GM12878 (cell line): ENCODE measurements at regions not wholly inside any gene's neighbourhood (a gene's known extent, or its start where the extent isn't known, plus 50 kb on each side); places are given as distances from the start of the nearest gene placed in this dataset.

Source experiments
- ATAC-seq: fragments of 200-7000 bp; cut with Tn5 transposase; 3 replicates; pipeline ENCODE4 v1.9.1; 2020; ENCODE audit warnings: mild to moderate bottlenecking, moderate library complexity
- BruUV-seq: library from RNA; stranded (reverse); fragments of 400-500 nt; replicated peaks from 2 replicates; lab custom pipeline; 2021; lab: Mats Ljungman, UMichigan
- CTCF ChIA-PET: fragments of 300-600 bp; sonication (Branson Sonifier 250); formaldehyde crosslinking; extraction: SDS; loops from one replicate; lab custom pipeline; 2021; ENCODE audit warnings: inconsistent platforms; lab: Yijun Ruan, JAX
- POLR2A ChIA-PET: fragments of 350-600 bp; formaldehyde crosslinking; extraction: SDS; loops from one replicate; lab custom pipeline; 2021; ENCODE audit warnings: inconsistent platforms; lab: Charles Lee
- RAD21 ChIA-PET: fragments of 300-600 bp; sonication (Branson Sonifier 250); formaldehyde crosslinking; loops from one replicate; lab custom pipeline; 2023; ENCODE audit warnings: antibody characterized with exemption; ENCODE audit not compliant: unreplicated experiment; lab: Charles Lee
- SMC1A ChIA-PET: fragments of 300-600 bp; sonication (Branson Sonifier 250); formaldehyde crosslinking; loops from one replicate; lab custom pipeline; 2023; ENCODE audit not compliant: unreplicated experiment, uncharacterized antibody; lab: Charles Lee
- DNase-seq: peaks from one replicate; pipeline ENCODE4 v3.0.0-alpha.2; 2011; ENCODE audit warnings: low read depth, low spot score
- FAIRE-seq: peaks from 3 replicates; lab custom pipeline; 2011; peaks lifted over from hg19 to GRCh38; lab: Jason Lieb, UNC
- H2AFZ ChIP-seq: 2 replicates; pipeline ENCODE4 v1.6.0; 2011; ENCODE audit warnings: low read depth, low read length, control low read depth; ENCODE audit not compliant: control insufficient read depth
- H3K27ac ChIP-seq: 2 replicates; pipeline ENCODE4 v1.5.1; 2011; ENCODE audit warnings: control low read depth; ENCODE audit not compliant: control insufficient read depth, insufficient read depth
- H3K27me3 ChIP-seq, 2 experiments: replicated peaks in 1 of 2; 2 replicates each; pipeline versions ENCODE4 v1.6.0 to v1.6.1; 2011; ENCODE audit warnings: low read length in 1 of 2; ENCODE audit not compliant: control insufficient read depth in 2 of 2, insufficient read depth in 2 of 2
- H3K36me3 ChIP-seq, 2 experiments: 2 replicates each; pipeline ENCODE4 v1.5.1; 2011; ENCODE audit warnings: low read length in 1 of 2; ENCODE audit not compliant: control insufficient read depth in 2 of 2, insufficient read depth in 2 of 2
- H3K4me1 ChIP-seq: 2 replicates; pipeline ENCODE4 v1.6.1; 2011; ENCODE audit warnings: mild to moderate bottlenecking, low read length, moderate library complexity, mixed read lengths; ENCODE audit not compliant: control insufficient read depth, insufficient read depth
- H3K4me2 ChIP-seq: 2 replicates; pipeline ENCODE4 v1.6.0; 2011; ENCODE audit warnings: control low read depth; ENCODE audit not compliant: control insufficient read depth, insufficient read depth
- H3K4me3 ChIP-seq: fragments of 200-600 bp; sonication (generic); 2 replicates; pipeline ENCODE4 v1.5.1; 2016
- H3K79me2 ChIP-seq: 2 replicates; pipeline ENCODE4 v1.6.0; 2011; ENCODE audit warnings: low read length; ENCODE audit not compliant: control insufficient read depth, insufficient read depth
- H3K9ac ChIP-seq: 2 replicates; pipeline ENCODE4 v1.8.0; 2011; ENCODE audit warnings: low read length, control low read depth, mixed read lengths; ENCODE audit not compliant: control insufficient read depth, insufficient read depth
- H3K9me3 ChIP-seq: replicated peaks from 3 replicates; pipeline ENCODE4 v1.5.1; 2011; ENCODE audit warnings: mild to moderate bottlenecking, low read length; ENCODE audit not compliant: control insufficient read depth, insufficient read depth
- H4K20me1 ChIP-seq: 2 replicates; pipeline ENCODE4 v1.6.0; 2011; ENCODE audit not compliant: control insufficient read depth, insufficient read depth
- BCL11A ChIP-seq: IDR thresholded peaks from 2 replicates; pipeline ENCODE4 v1.6.1; 2011; ENCODE audit warnings: low read depth, low read length
- BRCA1 ChIP-seq: IDR thresholded peaks from 2 replicates; pipeline ENCODE4 v1.6.1; 2011; ENCODE audit warnings: low read depth, low read length, improper control_type of control experiment
- CHD1 ChIP-seq: IDR thresholded peaks from 2 replicates; pipeline ENCODE4 v1.6.1; 2012; ENCODE audit warnings: low read depth, low read length, improper control_type of control experiment
- CHD2 ChIP-seq: IDR thresholded peaks from 2 replicates; pipeline ENCODE4 v1.6.1; 2011; ENCODE audit warnings: low read depth, low read length, improper control_type of control experiment, borderline replicate concordance
- FOXK2 ChIP-seq: fragments of 450-650 bp; IDR thresholded peaks from 2 replicates; pipeline ENCODE4 v1.6.1; 2017; ENCODE audit warnings: mild to moderate bottlenecking, moderate library complexity
- IKZF2 ChIP-seq, 2 experiments: fragments of 450-650 bp; IDR thresholded peaks; 2 replicates each; pipeline ENCODE4 v1.6.1; 2017; ENCODE audit warnings: mild to moderate bottlenecking in 2 of 2, moderate library complexity in 2 of 2
- NBN ChIP-seq: fragments of 450-650 bp; IDR thresholded peaks from 2 replicates; pipeline ENCODE4 v1.6.1; 2016
- RBBP5 ChIP-seq: fragments of 200-600 bp; sonication (generic); conservative IDR thresholded peaks from 2 replicates; pipeline ENCODE4 v1.6.1; 2016
- RFX5 ChIP-seq: IDR thresholded peaks from 2 replicates; pipeline ENCODE4 v1.6.1; 2011; ENCODE audit warnings: low read depth, low read length, improper control_type of control experiment
- SUZ12 ChIP-seq: fragments of 200-600 bp; sonication (generic); IDR thresholded peaks from one replicate; pipeline ENCODE4 v1.6.1; 2018; ENCODE audit warnings: antibody characterized with exemption, mild to moderate bottlenecking; ENCODE audit not compliant: unreplicated experiment
- TARDBP ChIP-seq: IDR thresholded peaks from 2 replicates; pipeline ENCODE4 v1.6.1; 2016; ENCODE audit warnings: borderline replicate concordance
- TCF3 ChIP-seq: IDR thresholded peaks from 2 replicates; pipeline ENCODE4 v1.6.1; 2012; ENCODE audit warnings: low read depth, mild to moderate bottlenecking, low read length, borderline replicate concordance; ENCODE audit not compliant: insufficient read depth
- WGBS: methylation state at CpG from one replicate; pipeline ENCODE4 v1.1.6; 2016; ENCODE audit warnings: low lambda C conversion rate; ENCODE audit not compliant: insufficient replicate concordance, insufficient coverage; ENCODE audit errors: missing lambda C conversion rate; 5-methylcytosine and 5-hydroxymethylcytosine counted together
- in situ Hi-C: fragments of 300-500 bp; cut with MboI; formaldehyde crosslinking; loops from 9 replicates; pipeline ENCODE4 v1.14.3; 2018; ENCODE audit warnings: mixed read lengths
- intact Hi-C: fragments of 100-400 bp; cut with micrococcal nuclease; formaldehyde crosslinking; loops from one replicate; pipeline ENCODE4 v1.14.2; 2022; ENCODE audit not compliant: unreplicated experiment
- TF ChIP-seq, protein P1 (sequence below): fragments of 450-650 bp; IDR thresholded peaks from 2 replicates; pipeline ENCODE4 v1.6.1; 2018; ENCODE audit warnings: borderline replicate concordance, mild to moderate bottlenecking; ENCODE audit not compliant: partially characterized antibody
- TF ChIP-seq, protein P2 (sequence below): fragments of 450-650 bp; IDR thresholded peaks from 2 replicates; pipeline ENCODE4 v1.6.1; 2017; ENCODE audit warnings: low read depth, mild to moderate bottlenecking, moderate library complexity
- TF ChIP-seq, protein P3 (sequence below): fragments of 450-650 bp; IDR thresholded peaks from 2 replicates; pipeline ENCODE4 v1.6.1; 2018; ENCODE audit warnings: mild to moderate bottlenecking, low read depth, moderate library complexity; ENCODE audit not compliant: partially characterized antibody

DNA sequence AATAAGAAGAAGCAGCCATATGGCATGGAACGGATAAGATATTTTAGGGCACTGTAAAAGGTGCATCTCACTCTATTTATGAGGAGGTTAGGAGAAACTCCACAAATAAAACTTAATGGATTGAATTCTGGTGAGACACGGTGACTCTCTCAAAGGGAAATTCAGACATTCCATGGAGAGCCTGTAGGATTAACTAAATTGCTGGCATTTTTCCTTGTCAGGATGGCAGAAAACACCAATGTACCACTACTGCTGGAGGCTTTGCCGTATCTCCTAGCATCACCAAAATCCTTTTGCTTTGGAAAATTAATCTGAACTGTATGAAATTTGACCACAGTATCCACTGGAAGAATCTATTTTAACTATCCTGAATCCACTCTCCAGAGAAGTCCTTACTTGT lies 79.3 kb downstream of the RBM43 start:
- H3K4me2 ChIP-seq = no peak overlapping the region
- in situ Hi-C loops = no loop called here
- H3K4me1 ChIP-seq = no peaks in the 10 kb centered on the region
- no peaks in the 10 kb centered on the region for H3K9me3 ChIP-seq
- TF ChIP-seq TCF3 (no peak), BRCA1 (no peak), CHD1 (no peak), SUZ12 (no peak), TARDBP (no peak), RFX5 (no peak), FOXK2 (no peak), RBBP5 (no peak), NBN (no peak), BCL11A (no peak), IKZF2 (IDR thresholded peaks at IDR 0.05) (no peak), CHD2 (no peak)
- TF ChIP-seq, protein P1, sequence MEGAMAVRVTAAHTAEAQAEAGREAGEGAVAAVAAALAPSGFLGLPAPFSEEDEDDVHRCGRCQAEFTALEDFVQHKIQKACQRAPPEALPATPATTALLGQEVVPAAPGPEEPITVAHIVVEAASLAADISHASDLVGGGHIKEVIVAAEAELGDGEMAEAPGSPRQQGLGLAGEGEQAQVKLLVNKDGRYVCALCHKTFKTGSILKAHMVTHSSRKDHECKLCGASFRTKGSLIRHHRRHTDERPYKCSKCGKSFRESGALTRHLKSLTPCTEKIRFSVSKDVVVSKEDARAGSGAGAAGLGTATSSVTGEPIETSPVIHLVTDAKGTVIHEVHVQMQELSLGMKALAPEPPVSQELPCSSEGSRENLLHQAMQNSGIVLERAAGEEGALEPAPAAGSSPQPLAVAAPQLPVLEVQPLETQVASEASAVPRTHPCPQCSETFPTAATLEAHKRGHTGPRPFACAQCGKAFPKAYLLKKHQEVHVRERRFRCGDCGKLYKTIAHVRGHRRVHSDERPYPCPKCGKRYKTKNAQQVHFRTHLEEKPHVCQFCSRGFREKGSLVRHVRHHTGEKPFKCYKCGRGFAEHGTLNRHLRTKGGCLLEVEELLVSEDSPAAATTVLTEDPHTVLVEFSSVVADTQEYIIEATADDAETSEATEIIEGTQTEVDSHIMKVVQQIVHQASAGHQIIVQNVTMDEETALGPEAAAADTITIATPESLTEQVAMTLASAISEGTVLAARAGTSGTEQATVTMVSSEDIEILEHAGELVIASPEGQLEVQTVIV = no peak
- TF ChIP-seq, protein P2, sequence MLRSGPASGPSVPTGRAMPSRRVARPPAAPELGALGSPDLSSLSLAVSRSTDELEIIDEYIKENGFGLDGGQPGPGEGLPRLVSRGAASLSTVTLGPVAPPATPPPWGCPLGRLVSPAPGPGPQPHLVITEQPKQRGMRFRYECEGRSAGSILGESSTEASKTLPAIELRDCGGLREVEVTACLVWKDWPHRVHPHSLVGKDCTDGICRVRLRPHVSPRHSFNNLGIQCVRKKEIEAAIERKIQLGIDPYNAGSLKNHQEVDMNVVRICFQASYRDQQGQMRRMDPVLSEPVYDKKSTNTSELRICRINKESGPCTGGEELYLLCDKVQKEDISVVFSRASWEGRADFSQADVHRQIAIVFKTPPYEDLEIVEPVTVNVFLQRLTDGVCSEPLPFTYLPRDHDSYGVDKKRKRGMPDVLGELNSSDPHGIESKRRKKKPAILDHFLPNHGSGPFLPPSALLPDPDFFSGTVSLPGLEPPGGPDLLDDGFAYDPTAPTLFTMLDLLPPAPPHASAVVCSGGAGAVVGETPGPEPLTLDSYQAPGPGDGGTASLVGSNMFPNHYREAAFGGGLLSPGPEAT = no peak
- TF ChIP-seq, protein P3, sequence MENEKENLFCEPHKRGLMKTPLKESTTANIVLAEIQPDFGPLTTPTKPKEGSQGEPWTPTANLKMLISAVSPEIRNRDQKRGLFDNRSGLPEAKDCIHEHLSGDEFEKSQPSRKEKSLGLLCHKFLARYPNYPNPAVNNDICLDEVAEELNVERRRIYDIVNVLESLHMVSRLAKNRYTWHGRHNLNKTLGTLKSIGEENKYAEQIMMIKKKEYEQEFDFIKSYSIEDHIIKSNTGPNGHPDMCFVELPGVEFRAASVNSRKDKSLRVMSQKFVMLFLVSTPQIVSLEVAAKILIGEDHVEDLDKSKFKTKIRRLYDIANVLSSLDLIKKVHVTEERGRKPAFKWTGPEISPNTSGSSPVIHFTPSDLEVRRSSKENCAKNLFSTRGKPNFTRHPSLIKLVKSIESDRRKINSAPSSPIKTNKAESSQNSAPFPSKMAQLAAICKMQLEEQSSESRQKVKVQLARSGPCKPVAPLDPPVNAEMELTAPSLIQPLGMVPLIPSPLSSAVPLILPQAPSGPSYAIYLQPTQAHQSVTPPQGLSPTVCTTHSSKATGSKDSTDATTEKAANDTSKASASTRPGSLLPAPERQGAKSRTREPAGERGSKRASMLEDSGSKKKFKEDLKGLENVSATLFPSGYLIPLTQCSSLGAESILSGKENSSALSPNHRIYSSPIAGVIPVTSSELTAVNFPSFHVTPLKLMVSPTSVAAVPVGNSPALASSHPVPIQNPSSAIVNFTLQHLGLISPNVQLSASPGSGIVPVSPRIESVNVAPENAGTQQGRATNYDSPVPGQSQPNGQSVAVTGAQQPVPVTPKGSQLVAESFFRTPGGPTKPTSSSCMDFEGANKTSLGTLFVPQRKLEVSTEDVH = no peak
- TF ChIP-seq, all 136 proteins: peak for 0
- H3K27ac ChIP-seq = no peak overlapping the region
- ATAC-seq (no peak), DNase-seq (no peak), FAIRE-seq (no peak)
- ChIA-PET RAD21 (no interaction called here), CTCF (no interaction called here), SMC1A (interaction anchor here (0.5 kb wide), 1 partner anchor 318 kb away, joined by 3 read pairs; no protein-coding TSS in a partner anchor), POLR2A (no interaction called here)
- H3K36me3 ChIP-seq = no peaks in the 10 kb centered on the region
- BruUV-seq = no TSS peak
- WGBS = 20% methylated on average over 3 of the region's 3 CpGs
- H3K27me3 ChIP-seq = no peaks in the 10 kb centered on the region; a peak in 1 of 4 replicates
- H2AFZ ChIP-seq = no peak overlapping the region
- H4K20me1 ChIP-seq = no peaks in the 10 kb centered on the region
- no peaks in the 10 kb centered on the region for H3K79me2 ChIP-seq
- intact Hi-C loops = no loop called here
- H3K9ac ChIP-seq = no peak overlapping the region
- no peak overlapping the region for H3K4me3 ChIP-seq
